Endothelial cell of umbilical vein (primary cell): ENCODE measurements at regions not wholly inside any gene's neighbourhood (a gene's known extent, or its start where the extent isn't known, plus 50 kb on each side); places are given as distances from the start of the nearest gene placed in this dataset.

Experiments used
- CTCF ChIP-seq, 2 donors: IDR thresholded peaks; 1 replicate in 1 of 2; 2 replicates in 1 of 2; pipeline ENCODE4 v1.5.1; 2011; ENCODE audit warnings: low read length in 2 of 2, mild to moderate bottlenecking in 2 of 2, moderate library complexity in 2 of 2, control low read depth in 1 of 2, inconsistent platforms in 1 of 2, low read depth in 1 of 2; ENCODE audit not compliant: insufficient read depth in 1 of 2; ENCODE audit errors: extremely low read depth in 1 of 2
- EZH2 ChIP-seq: IDR thresholded peaks from 2 replicates; pipeline ENCODE4 v1.6.1; 2012; ENCODE audit warnings: borderline replicate concordance, low read depth, mild to moderate bottlenecking, moderate library complexity, low read length, inconsistent platforms; ENCODE audit not compliant: severe bottlenecking
- FOS ChIP-seq: IDR thresholded peaks from 2 replicates; pipeline ENCODE4 v1.6.1; 2011; ENCODE audit warnings: mild to moderate bottlenecking, low read length, moderate library complexity, borderline replicate concordance; ENCODE audit not compliant: insufficient read depth
- MYC ChIP-seq: IDR thresholded peaks from one replicate; pipeline ENCODE4 v1.6.1; 2011; ENCODE audit warnings: mild to moderate bottlenecking, low read depth, low read length
- POLR2A ChIP-seq: IDR thresholded peaks from 2 replicates; pipeline ENCODE4 v1.6.1; 2012; ENCODE audit warnings: low read depth, mild to moderate bottlenecking, control low read depth, low read length
- POLR2AphosphoS5 ChIP-seq: IDR thresholded peaks from 2 replicates; pipeline ENCODE4 v1.6.1; 2012; ENCODE audit warnings: low read depth, mild to moderate bottlenecking, control low read depth, low read length, moderate library complexity; ENCODE audit not compliant: insufficient read depth

- no peak for TF ChIP-seq CTCF (IDR thresholded peaks at IDR 0.05; ENCODE audit: extremely low read depth in 1 of 2, insufficient read depth in 1 of 2, low read depth in 1 of 2, low read length in 2 of 2)
- TF ChIP-seq POLR2AphosphoS5: no peak
- no peak for TF ChIP-seq EZH2
- no peak for TF ChIP-seq POLR2A
- no peak for TF ChIP-seq FOS
- TF ChIP-seq MYC: no peak
Observed at GRCh38 chr1:64318428-64318827, 115.0 kb downstream of the UBE2U start.
